ENCODE measurements at regions not wholly inside any gene's neighbourhood (a gene's known extent, or its start where the extent isn't known, plus 50 kb on each side); places are given as distances from the start of the nearest gene placed in this dataset.

GRCh38 chr2:240298803-240299709 is 136.4 kb upstream of the GPC1 start:
- TF ChIP-seq, protein P1, sequence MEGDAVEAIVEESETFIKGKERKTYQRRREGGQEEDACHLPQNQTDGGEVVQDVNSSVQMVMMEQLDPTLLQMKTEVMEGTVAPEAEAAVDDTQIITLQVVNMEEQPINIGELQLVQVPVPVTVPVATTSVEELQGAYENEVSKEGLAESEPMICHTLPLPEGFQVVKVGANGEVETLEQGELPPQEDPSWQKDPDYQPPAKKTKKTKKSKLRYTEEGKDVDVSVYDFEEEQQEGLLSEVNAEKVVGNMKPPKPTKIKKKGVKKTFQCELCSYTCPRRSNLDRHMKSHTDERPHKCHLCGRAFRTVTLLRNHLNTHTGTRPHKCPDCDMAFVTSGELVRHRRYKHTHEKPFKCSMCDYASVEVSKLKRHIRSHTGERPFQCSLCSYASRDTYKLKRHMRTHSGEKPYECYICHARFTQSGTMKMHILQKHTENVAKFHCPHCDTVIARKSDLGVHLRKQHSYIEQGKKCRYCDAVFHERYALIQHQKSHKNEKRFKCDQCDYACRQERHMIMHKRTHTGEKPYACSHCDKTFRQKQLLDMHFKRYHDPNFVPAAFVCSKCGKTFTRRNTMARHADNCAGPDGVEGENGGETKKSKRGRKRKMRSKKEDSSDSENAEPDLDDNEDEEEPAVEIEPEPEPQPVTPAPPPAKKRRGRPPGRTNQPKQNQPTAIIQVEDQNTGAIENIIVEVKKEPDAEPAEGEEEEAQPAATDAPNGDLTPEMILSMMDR (IDR thresholded peaks at IDR 0.05; ENCODE audit: low read depth, low read length), result peak; percentile 70
- Histone ChIP-seq H3K4me3 (ENCODE audit: low read depth, low read length) (no peak overlapping the region), H3K27ac (no peak overlapping the region), H3K9me3 (ENCODE audit: severe bottlenecking) (no peaks in the 10 kb centered on the region), H3K27me3 (ENCODE audit: insufficient read depth, low read depth, severe bottlenecking) (no peaks in the 10 kb centered on the region), H3K36me3 (no peaks in the 10 kb centered on the region)
- no peak for DNase-seq

DNA sequence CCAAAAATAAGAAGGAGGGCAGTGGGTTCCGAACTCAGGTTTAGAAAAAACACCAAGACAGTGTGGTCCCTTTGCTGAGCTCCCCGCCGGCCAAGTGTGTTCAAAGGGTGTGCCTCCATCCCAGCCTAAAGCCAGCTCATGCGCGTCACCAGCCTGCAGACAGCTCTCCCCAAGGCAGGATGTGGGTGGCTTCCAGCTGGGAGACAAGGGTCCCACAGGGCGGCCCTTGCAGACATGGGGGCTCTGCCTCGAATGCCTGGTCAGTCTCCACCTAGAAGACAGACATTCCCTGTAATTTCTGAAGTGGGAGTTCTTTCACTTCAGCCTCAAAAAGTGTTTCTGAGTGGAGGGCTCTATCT is 135.8 kb upstream of the GPC1 start:
- H3K27ac ChIP-seq, result no peak overlapping the region
- TF ChIP-seq, protein P1 (IDR thresholded peaks at IDR 0.05; ENCODE audit: low read depth, low read length), result no peak
- DNase-seq, result no peak
- no peaks in the 10 kb centered on the region for H3K27me3 ChIP-seq (ENCODE audit: insufficient read depth, low read depth, severe bottlenecking)
- H3K9me3 ChIP-seq (ENCODE audit: severe bottlenecking), result no peaks in the 10 kb centered on the region
- H3K4me3 ChIP-seq (ENCODE audit: low read depth, low read length), result no peak overlapping the region
- no peaks in the 10 kb centered on the region for H3K36me3 ChIP-seq

GRCh38 chr2:240300261-240300821 is 135.1 kb upstream of the GPC1 start:
- no peaks in the 10 kb centered on the region for H3K27me3 ChIP-seq (ENCODE audit: insufficient read depth, low read depth, severe bottlenecking)
- no peak for DNase-seq
- no peaks in the 10 kb centered on the region for H3K9me3 ChIP-seq (ENCODE audit: severe bottlenecking)

DNA sequence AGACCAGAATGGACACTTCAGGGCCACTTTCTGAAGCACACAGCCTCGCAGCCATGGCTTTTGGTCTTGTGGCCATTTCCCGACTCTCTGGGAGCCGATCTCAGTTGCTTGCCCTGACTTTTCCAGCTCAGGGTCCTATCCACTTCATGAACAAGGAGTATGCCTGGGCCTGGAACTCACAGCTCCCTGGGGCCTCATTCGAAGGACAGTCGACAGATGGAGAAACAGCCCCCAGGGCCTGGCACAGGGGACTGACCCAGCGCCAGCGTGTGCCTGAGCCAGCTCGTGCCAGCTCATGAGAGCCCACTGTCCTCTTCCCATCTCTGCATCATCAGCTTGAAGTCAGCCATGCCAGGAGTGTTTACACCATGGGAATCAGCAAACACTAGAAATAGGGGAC is 134.6 kb upstream of the GPC1 start:
- Histone ChIP-seq H3K27me3 (ENCODE audit: insufficient read depth, low read depth, severe bottlenecking) (no peaks in the 10 kb centered on the region), H3K27ac (no peak overlapping the region), H3K9me3 (ENCODE audit: severe bottlenecking) (no peaks in the 10 kb centered on the region), H3K4me3 (ENCODE audit: low read depth, low read length) (no peak overlapping the region), H3K36me3 (no peaks in the 10 kb centered on the region)
- DNase-seq, result no peak
- TF ChIP-seq, protein P1 (IDR thresholded peaks at IDR 0.05; ENCODE audit: low read depth, low read length), result no peak

More at GRCh38 chr2:240300261-240300821, 135.1 kb upstream of the GPC1 start:
- Histone ChIP-seq H3K27ac (no peak overlapping the region), H3K36me3 (no peaks in the 10 kb centered on the region), H3K4me3 (ENCODE audit: low read depth, low read length) (no peak overlapping the region)
- TF ChIP-seq, protein P1 (IDR thresholded peaks at IDR 0.05; ENCODE audit: low read depth, low read length), result no peak

DNA sequence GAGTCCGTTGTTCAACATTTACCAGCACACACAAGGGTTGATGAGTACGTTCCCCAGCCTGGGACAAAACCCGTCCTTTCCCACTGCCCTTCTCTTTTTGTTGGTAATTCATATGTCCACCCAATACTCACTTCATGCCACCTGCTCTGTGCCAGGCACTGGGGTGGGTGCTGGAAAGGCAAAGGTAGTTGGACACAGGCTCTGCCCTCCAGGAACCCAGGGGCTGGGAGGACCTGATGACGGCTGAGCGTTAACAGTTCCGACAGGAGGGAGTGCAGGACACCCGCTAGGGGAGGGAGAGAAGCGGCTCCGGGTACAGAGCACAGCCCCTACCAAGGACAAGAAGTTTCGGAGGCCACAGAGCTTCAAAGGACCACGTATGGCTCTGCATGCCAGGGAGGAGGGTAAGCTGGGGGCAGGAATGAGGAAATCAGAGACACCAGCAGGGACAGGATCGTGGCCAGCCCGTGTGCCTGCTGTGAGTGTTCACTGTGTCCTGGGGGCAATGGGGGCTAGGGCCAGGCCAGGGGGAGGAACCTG is 134.1 kb upstream of the GPC1 start:
- no peak overlapping the region for H3K27ac ChIP-seq
- H3K36me3 ChIP-seq, result no peaks in the 10 kb centered on the region
- H3K9me3 ChIP-seq (ENCODE audit: severe bottlenecking), result no peaks in the 10 kb centered on the region
- no peak overlapping the region for H3K4me3 ChIP-seq (ENCODE audit: low read depth, low read length)
- no peak for DNase-seq
- TF ChIP-seq, protein P1 (IDR thresholded peaks at IDR 0.05; ENCODE audit: low read depth, low read length), result no peak
- H3K27me3 ChIP-seq (ENCODE audit: insufficient read depth, low read depth, severe bottlenecking), result no peaks in the 10 kb centered on the region
